PFSK-1 (cell line): ENCODE measurements at regions not wholly inside any gene's neighbourhood (a gene's known extent, or its start where the extent isn't known, plus 50 kb on each side); places are given as distances from the start of the nearest gene placed in this dataset.

Experiments
- POLR2AphosphoS5 ChIP-seq: IDR thresholded peaks from 2 replicates; pipeline ENCODE4 v1.6.1; 2012; ENCODE audit warnings: low read depth, mild to moderate bottlenecking, control low read depth, low read length, moderate library complexity
- SIN3A ChIP-seq: IDR thresholded peaks from 2 replicates; pipeline ENCODE4 v1.6.1; 2012; ENCODE audit warnings: mild to moderate bottlenecking, low read length, moderate library complexity, borderline replicate concordance; ENCODE audit not compliant: insufficient read depth
- TAF1 ChIP-seq: IDR thresholded peaks from 2 replicates; pipeline ENCODE4 v1.6.1; 2012; ENCODE audit warnings: low read length, control low read depth, borderline replicate concordance; ENCODE audit not compliant: insufficient read depth
- TF ChIP-seq, protein P1 (sequence below), 2 experiments: IDR thresholded peaks; 2 replicates each; pipeline versions ENCODE4 v1.6.1 to v1.8.0; 2011 to 2012; ENCODE audit warnings: low read depth in 2 of 2, low read length in 2 of 2, control low read depth in 1 of 2, inconsistent platforms in 1 of 2, mild to moderate bottlenecking in 1 of 2, moderate library complexity in 1 of 2; ENCODE audit not compliant: insufficient read depth in 1 of 2

DNA sequence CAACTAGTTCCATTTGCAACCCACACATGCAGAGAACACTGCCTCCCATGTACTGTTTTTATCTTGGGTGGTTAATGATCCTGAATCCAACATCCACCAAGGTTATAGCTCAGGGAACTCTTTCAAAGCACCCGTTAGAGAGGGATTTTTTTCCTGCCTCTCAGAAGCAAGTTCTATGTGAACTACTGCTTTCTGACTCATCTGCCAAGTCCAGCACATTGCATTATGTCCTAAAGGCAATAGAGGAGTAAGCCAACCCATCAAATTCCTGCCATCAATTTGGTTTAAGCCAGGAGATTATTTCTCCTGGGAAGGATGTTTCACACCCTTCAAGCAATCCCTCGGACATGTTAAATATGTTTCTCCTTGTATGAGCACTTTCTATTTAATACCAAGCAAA lies 334.5 kb downstream of the GASK1B start:
- TF ChIP-seq, protein P1, sequence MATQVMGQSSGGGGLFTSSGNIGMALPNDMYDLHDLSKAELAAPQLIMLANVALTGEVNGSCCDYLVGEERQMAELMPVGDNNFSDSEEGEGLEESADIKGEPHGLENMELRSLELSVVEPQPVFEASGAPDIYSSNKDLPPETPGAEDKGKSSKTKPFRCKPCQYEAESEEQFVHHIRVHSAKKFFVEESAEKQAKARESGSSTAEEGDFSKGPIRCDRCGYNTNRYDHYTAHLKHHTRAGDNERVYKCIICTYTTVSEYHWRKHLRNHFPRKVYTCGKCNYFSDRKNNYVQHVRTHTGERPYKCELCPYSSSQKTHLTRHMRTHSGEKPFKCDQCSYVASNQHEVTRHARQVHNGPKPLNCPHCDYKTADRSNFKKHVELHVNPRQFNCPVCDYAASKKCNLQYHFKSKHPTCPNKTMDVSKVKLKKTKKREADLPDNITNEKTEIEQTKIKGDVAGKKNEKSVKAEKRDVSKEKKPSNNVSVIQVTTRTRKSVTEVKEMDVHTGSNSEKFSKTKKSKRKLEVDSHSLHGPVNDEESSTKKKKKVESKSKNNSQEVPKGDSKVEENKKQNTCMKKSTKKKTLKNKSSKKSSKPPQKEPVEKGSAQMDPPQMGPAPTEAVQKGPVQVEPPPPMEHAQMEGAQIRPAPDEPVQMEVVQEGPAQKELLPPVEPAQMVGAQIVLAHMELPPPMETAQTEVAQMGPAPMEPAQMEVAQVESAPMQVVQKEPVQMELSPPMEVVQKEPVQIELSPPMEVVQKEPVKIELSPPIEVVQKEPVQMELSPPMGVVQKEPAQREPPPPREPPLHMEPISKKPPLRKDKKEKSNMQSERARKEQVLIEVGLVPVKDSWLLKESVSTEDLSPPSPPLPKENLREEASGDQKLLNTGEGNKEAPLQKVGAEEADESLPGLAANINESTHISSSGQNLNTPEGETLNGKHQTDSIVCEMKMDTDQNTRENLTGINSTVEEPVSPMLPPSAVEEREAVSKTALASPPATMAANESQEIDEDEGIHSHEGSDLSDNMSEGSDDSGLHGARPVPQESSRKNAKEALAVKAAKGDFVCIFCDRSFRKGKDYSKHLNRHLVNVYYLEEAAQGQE (IDR thresholded peaks at IDR 0.05; ENCODE audit: insufficient read depth in 1 of 2, low read depth in 2 of 2, low read length in 2 of 2): no peak
- TF ChIP-seq TAF1 (no peak), POLR2AphosphoS5 (no peak), SIN3A (no peak)
